Sigmoid colon (tissue), 6 donors: ENCODE measurements at regions not wholly inside any gene's neighbourhood (a gene's known extent, or its start where the extent isn't known, plus 50 kb on each side); places are given as distances from the start of the nearest gene placed in this dataset.

Experiments
- DNase-seq: peaks from one replicate; pipeline ENCODE4 v3.0.0-alpha.2; 2019
- H3K27ac ChIP-seq, 4 donors: fragments of 200-600 bp; sonication (generic); one replicate each; pipeline ENCODE4 v1.5.1; 2016 to 2019; ENCODE audit warnings: mild to moderate bottlenecking in 1 of 4
- H3K27me3 ChIP-seq, 3 donors: fragments of 200-600 bp; sonication (generic); one replicate each; pipeline ENCODE4 v1.5.1; 2019; ENCODE audit warnings: mild to moderate bottlenecking in 1 of 3
- H3K36me3 ChIP-seq, 4 donors: fragments of 200-600 bp; sonication (generic); one replicate each; pipeline ENCODE4 v1.5.1; 2016 to 2019
- H3K4me1 ChIP-seq, 4 donors: fragments of 200-600 bp; sonication (generic); one replicate each; pipeline ENCODE4 v1.5.1; 2017 to 2019
- H3K4me3 ChIP-seq, 4 donors: fragments of 200-600 bp; sonication (generic); one replicate each; pipeline ENCODE4 v1.5.1; 2017 to 2019; ENCODE audit warnings: mild to moderate bottlenecking in 2 of 4, moderate library complexity in 1 of 4
- H3K9me3 ChIP-seq, 4 donors: fragments of 200-600 bp in 3 of 4; sonication (generic) in 3 of 4; one replicate each; pipeline versions ENCODE4 v1.5.1 to v1.6.1; 2013 to 2019
- EP300 ChIP-seq, 4 donors: sonication (generic); formaldehyde crosslinking; IDR thresholded peaks; one replicate each; pipeline ENCODE4 v1.6.1; 2017; ENCODE audit warnings: antibody characterized with exemption in 4 of 4
- POLR2A ChIP-seq, 2 donors: fragments of 450-650 bp; IDR thresholded peaks; one replicate each; pipeline ENCODE4 v1.6.1; 2016; ENCODE audit warnings: antibody characterized with exemption in 2 of 2, mild to moderate bottlenecking in 2 of 2, moderate library complexity in 2 of 2
- POLR2AphosphoS5 ChIP-seq, 4 donors: sonication (generic); formaldehyde crosslinking; IDR thresholded peaks; one replicate each; pipeline ENCODE4 v1.6.1; 2017; ENCODE audit warnings: antibody characterized with exemption in 4 of 4
- WGBS, 2 donors: extraction: QIAGEN DNeasy Blood & Tissue Kit; methylation state at CpG; one replicate each; pipeline ENCODE4 v1.1.7; 2013; 5-methylcytosine and 5-hydroxymethylcytosine counted together
- intact Hi-C: fragments of 100-400 bp; cut with DNase I; formaldehyde crosslinking; loops from one replicate; pipeline ENCODE4 v1.15.1; 2023
- TF ChIP-seq, protein P1 (sequence below), 4 experiments: fragments of 450-650 bp in 3 of 4; fragments of 200-600 bp in 1 of 4; IDR thresholded peaks; one replicate each; pipeline ENCODE4 v1.5.1; 2016 to 2019; ENCODE audit warnings: antibody characterized with exemption in 4 of 4, mild to moderate bottlenecking in 3 of 4, moderate library complexity in 2 of 4
- donor health status: healthy with polysubstance abuse.
- donor health status: healthy.

DNA sequence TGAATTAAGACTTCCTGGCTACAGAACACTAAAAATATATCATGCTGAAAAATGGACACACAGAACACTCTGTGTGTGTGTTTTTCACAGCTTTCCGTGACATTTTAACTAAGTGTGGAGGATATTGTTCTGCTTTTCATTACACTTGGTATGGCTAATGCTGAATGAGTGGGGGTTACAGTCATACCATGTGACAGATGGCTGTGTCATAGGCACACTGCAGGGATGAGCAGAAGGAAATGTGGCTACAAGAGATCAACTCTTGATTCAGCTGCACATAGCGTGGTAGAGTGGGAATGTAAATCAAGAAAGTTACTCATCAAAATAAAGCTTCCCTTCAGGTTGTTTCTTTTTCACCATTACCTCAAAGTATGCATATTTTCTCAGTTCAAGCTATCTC is 669.8 kb downstream of the IQCM start:
- Histone ChIP-seq H3K4me3 (no peak overlapping the region), H3K9me3 (no peaks in the 10 kb centered on the region), H3K4me1 (no peaks in the 10 kb centered on the region), H3K27ac (no peak overlapping the region), H3K27me3 (no peaks in the 10 kb centered on the region), H3K36me3 (no peaks in the 10 kb centered on the region)
- intact Hi-C loops, result no loop called here
- DNase-seq, result no peak
- 69 to 83% methylated on average over 2 of the region's 2 CpGs for WGBS, 2 donors
- TF ChIP-seq POLR2AphosphoS5 (IDR thresholded peaks at IDR 0.05) (no peak), POLR2A (IDR thresholded peaks at IDR 0.05) (no peak), EP300 (IDR thresholded peaks at IDR 0.05) (no peak)
- TF ChIP-seq, protein P1, sequence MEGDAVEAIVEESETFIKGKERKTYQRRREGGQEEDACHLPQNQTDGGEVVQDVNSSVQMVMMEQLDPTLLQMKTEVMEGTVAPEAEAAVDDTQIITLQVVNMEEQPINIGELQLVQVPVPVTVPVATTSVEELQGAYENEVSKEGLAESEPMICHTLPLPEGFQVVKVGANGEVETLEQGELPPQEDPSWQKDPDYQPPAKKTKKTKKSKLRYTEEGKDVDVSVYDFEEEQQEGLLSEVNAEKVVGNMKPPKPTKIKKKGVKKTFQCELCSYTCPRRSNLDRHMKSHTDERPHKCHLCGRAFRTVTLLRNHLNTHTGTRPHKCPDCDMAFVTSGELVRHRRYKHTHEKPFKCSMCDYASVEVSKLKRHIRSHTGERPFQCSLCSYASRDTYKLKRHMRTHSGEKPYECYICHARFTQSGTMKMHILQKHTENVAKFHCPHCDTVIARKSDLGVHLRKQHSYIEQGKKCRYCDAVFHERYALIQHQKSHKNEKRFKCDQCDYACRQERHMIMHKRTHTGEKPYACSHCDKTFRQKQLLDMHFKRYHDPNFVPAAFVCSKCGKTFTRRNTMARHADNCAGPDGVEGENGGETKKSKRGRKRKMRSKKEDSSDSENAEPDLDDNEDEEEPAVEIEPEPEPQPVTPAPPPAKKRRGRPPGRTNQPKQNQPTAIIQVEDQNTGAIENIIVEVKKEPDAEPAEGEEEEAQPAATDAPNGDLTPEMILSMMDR (IDR thresholded peaks at IDR 0.05), result no peak

DNA sequence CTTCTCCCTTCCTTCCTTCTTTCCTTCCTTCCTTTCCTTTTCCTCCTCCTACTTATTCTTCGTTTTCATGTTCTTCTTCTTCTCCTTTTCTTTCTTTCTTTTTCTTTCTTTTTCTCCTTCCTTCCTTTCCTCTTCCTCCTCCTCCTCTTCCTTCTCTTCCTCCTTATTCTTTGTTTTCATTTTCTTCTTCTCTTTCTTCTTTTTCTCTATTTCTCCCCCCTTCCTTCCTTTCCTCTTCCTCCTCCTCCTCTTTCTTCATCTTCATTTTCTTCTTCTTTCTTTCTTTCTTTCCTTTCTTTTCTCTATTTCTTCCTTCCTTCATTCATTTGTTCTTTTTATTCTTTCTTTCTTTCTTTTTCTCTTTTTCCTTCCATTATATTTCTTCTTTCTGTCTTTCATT is 671.6 kb downstream of the IQCM start:
- WGBS, 2 donors, result 76% methylated on average over 1 of the region's 1 CpG
- no peak overlapping the region for H3K27ac ChIP-seq
- H3K4me3 ChIP-seq, result no peak overlapping the region
- no peaks in the 10 kb centered on the region for H3K27me3 ChIP-seq
- TF ChIP-seq, protein P1 (IDR thresholded peaks at IDR 0.05), result no peak
- no peak for TF ChIP-seq POLR2A (IDR thresholded peaks at IDR 0.05)
- no peak for TF ChIP-seq POLR2AphosphoS5 (IDR thresholded peaks at IDR 0.05)
- no peak for TF ChIP-seq EP300 (IDR thresholded peaks at IDR 0.05)
- intact Hi-C loops, result no loop called here
- H3K4me1 ChIP-seq, result no peaks in the 10 kb centered on the region
- no peaks in the 10 kb centered on the region for H3K9me3 ChIP-seq
- no peaks in the 10 kb centered on the region for H3K36me3 ChIP-seq
- no peak for DNase-seq

DNA sequence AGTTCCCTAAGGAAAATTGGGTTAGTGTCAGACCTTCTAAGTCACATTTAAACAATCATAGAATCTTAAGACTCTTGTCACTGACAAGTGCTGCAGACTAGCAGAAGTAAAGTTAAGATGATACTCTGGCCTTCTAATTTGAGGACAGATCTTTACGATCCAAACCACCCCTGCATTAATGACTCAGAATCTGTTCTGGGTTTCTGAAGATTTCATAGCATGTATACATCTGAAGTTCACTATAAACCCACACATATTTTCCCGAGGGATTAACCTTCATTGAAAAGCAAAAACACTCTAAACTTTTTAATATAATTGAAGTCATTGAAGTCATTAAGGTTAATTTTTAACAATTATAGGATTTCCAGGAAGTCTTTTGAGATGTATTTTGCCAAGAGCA is 674.3 kb downstream of the IQCM start:
- no peak overlapping the region for H3K4me3 ChIP-seq
- TF ChIP-seq, protein P1 (IDR thresholded peaks at IDR 0.05), result no peak
- no peaks in the 10 kb centered on the region for H3K27me3 ChIP-seq
- WGBS, 2 donors, result 27 to 63% methylated on average over 2 of the region's 2 CpGs
- H3K27ac ChIP-seq, result no peak overlapping the region
- no peaks in the 10 kb centered on the region for H3K9me3 ChIP-seq
- H3K36me3 ChIP-seq, result no peaks in the 10 kb centered on the region
- intact Hi-C loops, result no loop called here
- no peaks in the 10 kb centered on the region for H3K4me1 ChIP-seq
- DNase-seq, result no peak

DNA sequence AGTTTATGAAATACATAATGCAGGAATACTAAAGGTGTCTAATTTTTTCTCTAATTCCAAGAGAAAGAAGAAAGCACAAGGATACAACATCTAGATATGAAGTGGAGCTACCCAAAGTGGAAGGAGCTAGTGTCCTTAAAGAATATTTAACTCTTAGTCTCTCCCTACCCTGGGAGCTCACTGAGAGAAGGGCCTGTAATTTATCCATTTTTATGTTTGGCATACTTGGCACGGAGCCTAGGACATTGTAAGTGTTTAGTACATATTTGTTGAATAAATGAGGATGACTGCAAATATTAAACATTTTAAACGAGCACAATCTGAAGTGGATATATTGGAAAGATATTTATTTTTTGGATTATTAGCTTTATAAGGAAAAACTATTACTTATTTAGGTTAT is 674.8 kb downstream of the IQCM start:
- 11 to 45% methylated on average over 2 of the region's 2 CpGs for WGBS, 2 donors
- TF ChIP-seq EP300 (IDR thresholded peaks at IDR 0.05) (no peak), POLR2AphosphoS5 (IDR thresholded peaks at IDR 0.05) (no peak), POLR2A (IDR thresholded peaks at IDR 0.05) (no peak)
- TF ChIP-seq, protein P1 (IDR thresholded peaks at IDR 0.05), result no peak
- no peaks in the 10 kb centered on the region for H3K9me3 ChIP-seq
- no peak for DNase-seq
- no peak overlapping the region for H3K27ac ChIP-seq
- no peaks in the 10 kb centered on the region for H3K4me1 ChIP-seq
- H3K27me3 ChIP-seq, result no peaks in the 10 kb centered on the region
- no peak overlapping the region for H3K4me3 ChIP-seq
- no peaks in the 10 kb centered on the region for H3K36me3 ChIP-seq
- intact Hi-C loops, result no loop called here

DNA sequence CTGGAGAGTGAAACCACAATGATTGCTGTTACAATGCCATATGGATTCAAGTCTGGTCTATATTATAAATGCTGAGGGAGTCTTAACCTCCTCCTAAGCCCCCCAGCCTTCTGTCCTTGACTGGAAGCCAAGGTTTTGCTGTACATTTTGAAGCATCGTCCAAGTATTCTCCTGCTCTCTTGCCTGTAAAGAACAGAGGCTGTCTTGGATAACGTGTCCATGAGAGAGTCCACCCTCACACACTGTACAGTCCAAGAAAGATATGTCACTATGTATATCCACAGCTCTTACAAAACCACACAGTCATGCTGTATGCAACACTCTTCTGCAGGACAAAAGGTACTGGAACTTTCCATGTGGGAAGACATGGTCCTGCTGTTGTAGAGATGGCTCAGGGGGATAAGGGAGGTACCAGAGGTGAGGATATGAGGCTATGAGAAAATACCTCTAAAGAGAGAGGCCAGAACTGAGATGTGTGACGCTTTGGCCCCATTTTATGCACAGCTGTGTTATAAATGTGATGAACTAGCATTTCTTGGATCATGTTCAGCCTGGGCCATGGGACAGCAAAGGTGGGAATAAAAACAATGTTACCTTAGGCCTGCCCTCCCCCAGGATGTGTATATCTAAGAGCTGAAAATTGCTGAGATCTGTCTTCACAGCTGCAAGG is 678.6 kb downstream of the IQCM start:
- H3K4me3 ChIP-seq, result no peak overlapping the region
- intact Hi-C loops, result no loop called here
- H3K9me3 ChIP-seq, result peaks cover 0 to 6% (median 0%) of the 10 kb centered on the region in 4 donors
- H3K27ac ChIP-seq, result no peak overlapping the region
- no peaks in the 10 kb centered on the region for H3K27me3 ChIP-seq
- no peaks in the 10 kb centered on the region for H3K36me3 ChIP-seq
- no peak for DNase-seq
- WGBS, 2 donors, result 87% methylated on average over 3 of the region's 3 CpGs
- no peak for TF ChIP-seq POLR2AphosphoS5 (IDR thresholded peaks at IDR 0.05)
- TF ChIP-seq, protein P1 (IDR thresholded peaks at IDR 0.05), result no peak
- no peak for TF ChIP-seq POLR2A (IDR thresholded peaks at IDR 0.05)
- no peak for TF ChIP-seq EP300 (IDR thresholded peaks at IDR 0.05)
- no peaks in the 10 kb centered on the region for H3K4me1 ChIP-seq
